Breast epithelium (tissue), 3 donors: ENCODE measurements at regions not wholly inside any gene's neighbourhood (a gene's known extent, or its start where the extent isn't known, plus 50 kb on each side); places are given as distances from the start of the nearest gene placed in this dataset.

Source experiments
- CTCF ChIP-seq, 3 donors: fragments of 450-650 bp; IDR thresholded peaks; one replicate each; pipeline ENCODE4 v1.5.1; 2016 to 2017; ENCODE audit warnings: antibody characterized with exemption in 3 of 3, mild to moderate bottlenecking in 3 of 3, moderate library complexity in 3 of 3
- POLR2A ChIP-seq: fragments of 450-650 bp; IDR thresholded peaks from one replicate; pipeline ENCODE4 v1.6.1; 2016; ENCODE audit warnings: antibody characterized with exemption, mild to moderate bottlenecking, moderate library complexity
- POLR2AphosphoS5 ChIP-seq, 3 donors: sonication (generic); formaldehyde crosslinking; IDR thresholded peaks; one replicate each; pipeline ENCODE4 v1.6.1; 2017; ENCODE audit warnings: antibody characterized with exemption in 3 of 3

- no peak for TF ChIP-seq CTCF (IDR thresholded peaks at IDR 0.05)
- TF ChIP-seq POLR2A = no peak
- no peak for TF ChIP-seq POLR2AphosphoS5 (IDR thresholded peaks at IDR 0.05)
Observed at GRCh38 chr2:35548171-35548570, 807.4 kb upstream of the CRIM1 start.
